Liver (tissue), 8 donors: ENCODE measurements at regions not wholly inside any gene's neighbourhood (a gene's known extent, or its start where the extent isn't known, plus 50 kb on each side); places are given as distances from the start of the nearest gene placed in this dataset.

Experiments used
- DNase-seq: peaks from one replicate; pipeline ENCODE4 v3.0.0-alpha.2; 2017; ENCODE audit warnings: low spot score
- H3K27ac ChIP-seq, 2 donors: one replicate each; pipeline ENCODE4 v1.7.0; 2013; ENCODE audit warnings: inconsistent platforms in 2 of 2, low read length in 2 of 2, control low read depth in 1 of 2, low read depth in 1 of 2, mild to moderate bottlenecking in 1 of 2
- H3K27me3 ChIP-seq, 4 donors: one replicate each; pipeline versions ENCODE4 v1.6.1 to v1.7.0; 2013; ENCODE audit warnings: low read length in 3 of 4, inconsistent platforms in 1 of 4, mild to moderate bottlenecking in 1 of 4, moderate library complexity in 1 of 4; ENCODE audit not compliant: control insufficient read depth in 4 of 4, insufficient read depth in 4 of 4
- H3K36me3 ChIP-seq, 4 donors: one replicate each; pipeline versions ENCODE4 v1.6.1 to v1.7.0; 2013; ENCODE audit warnings: low read length in 3 of 4, mild to moderate bottlenecking in 3 of 4, low read depth in 1 of 4, moderate library complexity in 1 of 4; ENCODE audit not compliant: control insufficient read depth in 4 of 4, insufficient read depth in 3 of 4
- H3K4me1 ChIP-seq, 4 donors: one replicate each; pipeline versions ENCODE4 v1.6.1 to v1.7.0; 2013; ENCODE audit warnings: low read length in 3 of 4, mild to moderate bottlenecking in 3 of 4, moderate library complexity in 1 of 4; ENCODE audit not compliant: control insufficient read depth in 4 of 4, insufficient read depth in 4 of 4
- H3K4me3 ChIP-seq, 3 donors: one replicate each; pipeline versions ENCODE4 v1.6.1 to v1.7.0; 2013; ENCODE audit warnings: low read length in 3 of 3, control low read depth in 1 of 3, low read depth in 1 of 3, mild to moderate bottlenecking in 1 of 3
- H3K9ac ChIP-seq, 2 donors: one replicate each; pipeline ENCODE4 v1.7.0; 2013; ENCODE audit warnings: low read length in 2 of 2, mild to moderate bottlenecking in 2 of 2, moderate library complexity in 2 of 2, control low read depth in 1 of 2, low read depth in 1 of 2
- H3K9me3 ChIP-seq, 4 donors: one replicate each; pipeline versions ENCODE4 v1.6.1 to v1.7.0; 2013; ENCODE audit warnings: low read length in 3 of 4; ENCODE audit not compliant: control insufficient read depth in 4 of 4
- CTCF ChIP-seq: fragments of 150-350 bp; IDR thresholded peaks from 2 replicates; pipeline ENCODE4 v1.5.1; 2017; ENCODE audit warnings: improper control_type of control experiment, low read depth, low read length; ENCODE audit not compliant: missing input control
- FOXA1 ChIP-seq: IDR thresholded peaks from 2 replicates; pipeline ENCODE4 v1.6.1; 2016; ENCODE audit warnings: antibody characterized with exemption
- FOXA2 ChIP-seq: IDR thresholded peaks from 2 replicates; pipeline ENCODE4 v1.6.1; 2016; ENCODE audit warnings: antibody characterized with exemption
- GABPA ChIP-seq, 2 donors: IDR thresholded peaks in 1 of 2; conservative IDR thresholded peaks in 1 of 2; 2 replicates each; pipeline ENCODE4 v1.6.1; 2016; ENCODE audit warnings: antibody characterized with exemption in 2 of 2, mild to moderate bottlenecking in 1 of 2, moderate library complexity in 1 of 2
- HNF4A ChIP-seq, 2 donors: conservative IDR thresholded peaks; 2 replicates each; pipeline ENCODE4 v1.6.1; 2016; ENCODE audit warnings: antibody characterized with exemption in 2 of 2, mild to moderate bottlenecking in 2 of 2
- HNF4G ChIP-seq: IDR thresholded peaks from 2 replicates; pipeline ENCODE4 v1.6.1; 2016; ENCODE audit warnings: antibody characterized with exemption
- NR2F2 ChIP-seq: IDR thresholded peaks from 2 replicates; pipeline ENCODE4 v1.6.1; 2016; ENCODE audit warnings: antibody characterized with exemption
- RAD21 ChIP-seq, 2 donors: IDR thresholded peaks; 2 replicates each; pipeline ENCODE4 v1.6.1; 2016; ENCODE audit warnings: antibody characterized with exemption in 2 of 2, mild to moderate bottlenecking in 2 of 2
- RXRA ChIP-seq, 2 donors: IDR thresholded peaks; 2 replicates each; pipeline ENCODE4 v1.6.1; 2017 to 2018; ENCODE audit warnings: antibody characterized with exemption in 2 of 2, mild to moderate bottlenecking in 1 of 2
- SP1 ChIP-seq: IDR thresholded peaks from 2 replicates; pipeline ENCODE4 v1.6.1; 2018; ENCODE audit warnings: antibody characterized with exemption, mild to moderate bottlenecking
- TAF1 ChIP-seq: conservative IDR thresholded peaks from 2 replicates; pipeline ENCODE4 v1.6.1; 2016; ENCODE audit warnings: antibody characterized with exemption, mild to moderate bottlenecking
- YY1 ChIP-seq: IDR thresholded peaks from 2 replicates; pipeline ENCODE4 v1.6.1; 2016; ENCODE audit warnings: antibody characterized with exemption, mild to moderate bottlenecking
- WGBS: extraction: QIAGEN DNeasy Blood & Tissue Kit; methylation state at CpG from one replicate; pipeline ENCODE4 v1.1.7; 2013; 5-methylcytosine and 5-hydroxymethylcytosine counted together
- TF ChIP-seq, protein P1 (sequence below): IDR thresholded peaks from 2 replicates; pipeline ENCODE4 v1.6.1; 2016; ENCODE audit warnings: antibody characterized with exemption, mild to moderate bottlenecking
- TF ChIP-seq, protein P2 (sequence below): IDR thresholded peaks from 2 replicates; pipeline ENCODE4 v1.6.1; 2016; ENCODE audit warnings: antibody characterized with exemption
- donor health status: healthy.
- donor health status: healthy.
- donor health status: healthy.
- donor health status: healthy.
- donor health status: healthy.

GRCh38 chr16:35177851-35178250 is 1718.4 kb downstream of the TP53TG3F start:
- Histone ChIP-seq H3K27me3 (no peaks in the 10 kb centered on the region), H3K27ac (no peak overlapping the region), H3K36me3 (no peaks in the 10 kb centered on the region), H3K4me3 (no peak overlapping the region), H3K9me3 (peaks cover 0 to 2% (median under 1%) of the 10 kb centered on the region in 4 donors), H3K9ac (no peak overlapping the region), H3K4me1 (no peaks in the 10 kb centered on the region)
- no peak for DNase-seq
- TF ChIP-seq RAD21 (IDR thresholded peaks at IDR 0.05) (no peak), FOXA2 (no peak), YY1 (no peak), FOXA1 (no peak), CTCF (no peak), HNF4A (conservative IDR thresholded peaks at IDR 0.05) (no peak), GABPA (IDR thresholded peaks at IDR 0.05 in 1 of 2, conservative IDR thresholded peaks at IDR 0.05 in 1 of 2) (no peak), TAF1 (no peak), HNF4G (no peak), NR2F2 (no peak), RXRA (IDR thresholded peaks at IDR 0.05) (no peak)
- TF ChIP-seq, protein P1, sequence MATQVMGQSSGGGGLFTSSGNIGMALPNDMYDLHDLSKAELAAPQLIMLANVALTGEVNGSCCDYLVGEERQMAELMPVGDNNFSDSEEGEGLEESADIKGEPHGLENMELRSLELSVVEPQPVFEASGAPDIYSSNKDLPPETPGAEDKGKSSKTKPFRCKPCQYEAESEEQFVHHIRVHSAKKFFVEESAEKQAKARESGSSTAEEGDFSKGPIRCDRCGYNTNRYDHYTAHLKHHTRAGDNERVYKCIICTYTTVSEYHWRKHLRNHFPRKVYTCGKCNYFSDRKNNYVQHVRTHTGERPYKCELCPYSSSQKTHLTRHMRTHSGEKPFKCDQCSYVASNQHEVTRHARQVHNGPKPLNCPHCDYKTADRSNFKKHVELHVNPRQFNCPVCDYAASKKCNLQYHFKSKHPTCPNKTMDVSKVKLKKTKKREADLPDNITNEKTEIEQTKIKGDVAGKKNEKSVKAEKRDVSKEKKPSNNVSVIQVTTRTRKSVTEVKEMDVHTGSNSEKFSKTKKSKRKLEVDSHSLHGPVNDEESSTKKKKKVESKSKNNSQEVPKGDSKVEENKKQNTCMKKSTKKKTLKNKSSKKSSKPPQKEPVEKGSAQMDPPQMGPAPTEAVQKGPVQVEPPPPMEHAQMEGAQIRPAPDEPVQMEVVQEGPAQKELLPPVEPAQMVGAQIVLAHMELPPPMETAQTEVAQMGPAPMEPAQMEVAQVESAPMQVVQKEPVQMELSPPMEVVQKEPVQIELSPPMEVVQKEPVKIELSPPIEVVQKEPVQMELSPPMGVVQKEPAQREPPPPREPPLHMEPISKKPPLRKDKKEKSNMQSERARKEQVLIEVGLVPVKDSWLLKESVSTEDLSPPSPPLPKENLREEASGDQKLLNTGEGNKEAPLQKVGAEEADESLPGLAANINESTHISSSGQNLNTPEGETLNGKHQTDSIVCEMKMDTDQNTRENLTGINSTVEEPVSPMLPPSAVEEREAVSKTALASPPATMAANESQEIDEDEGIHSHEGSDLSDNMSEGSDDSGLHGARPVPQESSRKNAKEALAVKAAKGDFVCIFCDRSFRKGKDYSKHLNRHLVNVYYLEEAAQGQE, result no peak
- TF ChIP-seq, protein P2, sequence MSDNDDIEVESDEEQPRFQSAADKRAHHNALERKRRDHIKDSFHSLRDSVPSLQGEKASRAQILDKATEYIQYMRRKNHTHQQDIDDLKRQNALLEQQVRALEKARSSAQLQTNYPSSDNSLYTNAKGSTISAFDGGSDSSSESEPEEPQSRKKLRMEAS, result no peak
- WGBS, result 70% methylated on average over 2 of the region's 2 CpGs

DNA sequence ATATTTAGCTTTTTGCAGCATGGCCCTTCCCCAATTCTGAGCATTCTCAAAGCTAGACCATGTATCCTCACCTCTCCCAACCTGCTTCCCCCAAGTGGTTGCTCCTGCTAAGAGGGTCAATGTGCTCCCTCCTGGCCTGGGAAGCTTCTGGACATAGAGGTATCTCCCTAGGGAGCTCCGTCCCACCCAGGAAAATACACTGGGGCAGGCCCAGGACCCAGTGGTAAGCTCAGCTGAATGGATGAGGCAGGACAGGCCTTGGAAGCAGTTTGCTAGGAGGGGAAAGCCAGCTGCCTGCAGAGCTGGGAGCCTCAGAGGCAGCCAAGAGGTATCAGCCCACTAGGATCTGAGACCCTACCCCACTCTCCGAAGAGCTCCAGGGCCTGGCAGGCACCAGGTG is 1721.6 kb downstream of the TP53TG3F start:
- peaks cover 0 to 2% (median 0%) of the 10 kb centered on the region in 4 donors for H3K27me3 ChIP-seq
- peaks cover 0 to 4% (median under 1%) of the 10 kb centered on the region in 4 donors for H3K9me3 ChIP-seq
- TF ChIP-seq RXRA (IDR thresholded peaks at IDR 0.05), result no peak
- no peak for TF ChIP-seq FOXA1
- no peak for TF ChIP-seq RAD21 (IDR thresholded peaks at IDR 0.05)
- no peak for TF ChIP-seq SP1
- TF ChIP-seq, protein P1, result no peak
- no peak for TF ChIP-seq HNF4A (conservative IDR thresholded peaks at IDR 0.05)
- no peaks in the 10 kb centered on the region for H3K36me3 ChIP-seq
- 50% methylated on average over 2 of the region's 2 CpGs for WGBS
- no peaks in the 10 kb centered on the region for H3K4me1 ChIP-seq
- no peak overlapping the region for H3K9ac ChIP-seq
- no peak overlapping the region for H3K4me3 ChIP-seq
- DNase-seq, result peak; percentile 16
- H3K27ac ChIP-seq, result no peak overlapping the region
